CD14-positive monocyte (primary cell): ENCODE measurements at regions not wholly inside any gene's neighbourhood (a gene's known extent, or its start where the extent isn't known, plus 50 kb on each side); places are given as distances from the start of the nearest gene placed in this dataset.

Experiments
- DNase-seq, 3 donors: peaks; one replicate each; pipeline ENCODE4 v3.0.0-alpha.2; 2011 to 2022
- H2AFZ ChIP-seq: 2 replicates; pipeline ENCODE4 v1.6.0; 2012; ENCODE audit warnings: mild to moderate bottlenecking, low read depth, low read length, inconsistent platforms; ENCODE audit not compliant: insufficient read depth, poor library complexity, severe bottlenecking
- H3K27ac ChIP-seq, 2 donors: 1 replicate in 1 of 2; 2 replicates in 1 of 2; pipeline ENCODE4 v1.5.1; 2012 to 2013; ENCODE audit warnings: low read length in 2 of 2, control low read depth in 1 of 2, inconsistent platforms in 1 of 2, low read depth in 1 of 2, mild to moderate bottlenecking in 1 of 2
- H3K27me3 ChIP-seq, 2 donors: one replicate each; pipeline versions ENCODE4 v1.6.0 to v1.6.1; 2011 to 2013; ENCODE audit warnings: low read length in 2 of 2; ENCODE audit not compliant: control insufficient read depth in 2 of 2, insufficient read depth in 2 of 2
- H3K36me3 ChIP-seq, 2 donors: replicated peaks in 1 of 2; 1 replicate in 1 of 2; 2 replicates in 1 of 2; pipeline versions ENCODE4 v1.5.1 to v1.6.1; 2012 to 2013; ENCODE audit warnings: low read length in 2 of 2, control low read depth in 1 of 2, inconsistent platforms in 1 of 2, mild to moderate bottlenecking in 1 of 2; ENCODE audit not compliant: insufficient read depth in 2 of 2, control insufficient read depth in 1 of 2
- H3K4me1 ChIP-seq, 2 donors: 1 replicate in 1 of 2; 2 replicates in 1 of 2; pipeline versions ENCODE4 v1.5.1 to v1.6.1; 2012 to 2013; ENCODE audit warnings: low read length in 2 of 2, control low read depth in 1 of 2, inconsistent platforms in 1 of 2, mild to moderate bottlenecking in 1 of 2, moderate library complexity in 1 of 2; ENCODE audit not compliant: insufficient read depth in 2 of 2, control insufficient read depth in 1 of 2
- H3K4me2 ChIP-seq: replicated peaks from 2 replicates; pipeline ENCODE3; 2012; ENCODE audit warnings: low read length, moderate library complexity, mild to moderate bottlenecking; ENCODE audit not compliant: poor library complexity, severe bottlenecking; ENCODE audit errors: extremely low read depth
- H3K4me3 ChIP-seq, 3 experiments: fragments of 200-600 bp in 1 of 3; sonication (generic) in 1 of 3; replicated peaks in 1 of 3; 1 replicate in 2 of 3; 2 replicates in 1 of 3; pipeline ENCODE4 v1.5.1; 2011 to 2013; ENCODE audit warnings: low read length in 3 of 3, mild to moderate bottlenecking in 3 of 3, control low read depth in 2 of 3, low read depth in 2 of 3, inconsistent platforms in 1 of 3, moderate library complexity in 1 of 3
- H3K79me2 ChIP-seq: 2 replicates; pipeline ENCODE4 v1.6.0; 2012; ENCODE audit warnings: mild to moderate bottlenecking, control low read depth, inconsistent platforms, low read length, moderate library complexity; ENCODE audit not compliant: insufficient read depth
- H3K9ac ChIP-seq: 2 replicates; pipeline ENCODE4 v1.6.0; 2017; ENCODE audit warnings: low read length, mild to moderate bottlenecking; ENCODE audit not compliant: insufficient read depth, poor library complexity, severe bottlenecking
- H3K9me3 ChIP-seq, 2 donors: replicated peaks in 1 of 2; 1 replicate in 1 of 2; 2 replicates in 1 of 2; pipeline versions ENCODE4 v1.5.1 to v1.6.1; 2012 to 2013; ENCODE audit warnings: low read length in 2 of 2, control low read depth in 1 of 2; ENCODE audit not compliant: control insufficient read depth in 1 of 2, insufficient read depth in 1 of 2
- H4K20me1 ChIP-seq: 2 replicates; pipeline ENCODE4 v1.6.0; 2012; ENCODE audit warnings: mild to moderate bottlenecking, low read length, control low read depth, moderate library complexity; ENCODE audit not compliant: insufficient read depth
- H3K27ac Mint-ChIP-seq, 7 donors: one replicate each; pipeline ENCODE4 v1.8.0; 2020; ENCODE audit warnings: mild to moderate bottlenecking in 7 of 7, mixed read lengths in 7 of 7, moderate library complexity in 6 of 7, inconsistent platforms in 2 of 7
- H3K27me3 Mint-ChIP-seq, 3 donors: one replicate each; pipeline ENCODE4 v1.8.0; 2021 to 2022; ENCODE audit warnings: low read depth in 3 of 3, mild to moderate bottlenecking in 3 of 3, mixed read lengths in 3 of 3, moderate library complexity in 3 of 3, inconsistent platforms in 1 of 3
- H3K36me3 Mint-ChIP-seq, 2 donors: one replicate each; pipeline ENCODE4 v1.8.0; 2020; ENCODE audit warnings: mixed read lengths in 2 of 2, inconsistent platforms in 1 of 2, mild to moderate bottlenecking in 1 of 2
- H3K4me1 Mint-ChIP-seq: one replicate; pipeline ENCODE4 v1.8.0; 2020; ENCODE audit warnings: mild to moderate bottlenecking, mixed read lengths
- H3K4me3 Mint-ChIP-seq, 2 donors: one replicate each; pipeline ENCODE4 v1.8.0; 2020; ENCODE audit warnings: mild to moderate bottlenecking in 2 of 2, mixed read lengths in 2 of 2, moderate library complexity in 1 of 2
- H3K9me3 Mint-ChIP-seq, 7 donors: one replicate each; pipeline ENCODE4 v1.8.0; 2020 to 2022; ENCODE audit warnings: mixed read lengths in 7 of 7, mild to moderate bottlenecking in 6 of 7, moderate library complexity in 6 of 7, inconsistent platforms in 2 of 7
- CTCF ChIP-seq: fragments of 200-600 bp; IDR thresholded peaks from one replicate; pipeline ENCODE4 v1.8.0; 2022; ENCODE audit warnings: antibody characterized with exemption, mild to moderate bottlenecking
- WGBS: methylation state at CpG from one replicate; pipeline ENCODE4 v1.1.5; 2013; ENCODE audit warnings: missing lambda C conversion rate; ENCODE audit not compliant: insufficient coverage; 5-methylcytosine and 5-hydroxymethylcytosine counted together
- intact Hi-C, 2 donors: fragments of 100-400 bp; cut with micrococcal nuclease; formaldehyde crosslinking; loops; one replicate each; pipeline versions ENCODE4 v1.15.0 to v1.15.1; 2023

DNA sequence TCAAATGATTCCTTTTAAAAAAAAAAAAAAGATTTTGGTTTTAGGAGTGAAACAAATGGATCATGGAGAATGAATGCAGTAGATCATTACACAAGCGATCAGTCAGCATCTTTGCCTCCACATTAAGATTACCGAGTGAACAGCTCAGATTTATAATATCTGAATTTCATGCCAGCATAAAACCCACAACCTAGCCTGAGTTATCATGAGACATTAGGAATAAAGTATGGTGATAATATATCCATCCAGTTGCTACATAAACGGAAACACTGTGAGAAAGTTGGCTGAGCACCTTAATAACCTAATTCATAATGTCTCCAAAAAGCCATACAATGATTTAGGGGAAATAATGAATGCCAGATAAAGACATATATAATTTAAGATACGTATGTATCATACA lies 553.1 kb upstream of the TUSC1 start:
- WGBS = no CpG with 5 or more reads among the region's 4 CpGs
- Histone ChIP-seq H3K36me3 (no peaks in the 10 kb centered on the region), H2AFZ (no peak overlapping the region), H3K4me3 (no peak overlapping the region), H3K27me3 (no peaks in the 10 kb centered on the region), H3K9me3 (peaks cover 0 to 4% of the 10 kb centered on the region in 2 donors), H3K27ac (no peak overlapping the region), H3K4me2 (no peak overlapping the region), H3K9ac (no peak overlapping the region), H4K20me1 (no peaks in the 10 kb centered on the region), H3K79me2 (no peaks in the 10 kb centered on the region), H3K4me1 (no peaks in the 10 kb centered on the region)
- DNase-seq = no peak
- no peaks in the 10 kb centered on the region for H3K27me3 Mint-ChIP-seq
- H3K4me3 Mint-ChIP-seq = no peak overlapping the region
- H3K4me1 Mint-ChIP-seq = no peaks in the 10 kb centered on the region
- no peak for TF ChIP-seq CTCF
- no peak overlapping the region for H3K27ac Mint-ChIP-seq
- no peaks in the 10 kb centered on the region for H3K36me3 Mint-ChIP-seq
- intact Hi-C loops = no loop called here
- peaks cover 0 to 6% (median 2%) of the 10 kb centered on the region in 7 donors for H3K9me3 Mint-ChIP-seq

GRCh38 chr9:26229324-26230054 lies 551.2 kb upstream of the TUSC1 start:
- 67% methylated on average over 1 of the region's 6 CpGs for WGBS
- Histone ChIP-seq H3K27me3 (no peaks in the 10 kb centered on the region), H4K20me1 (no peaks in the 10 kb centered on the region), H3K4me2 (no peak overlapping the region), H3K9me3 (peaks cover 0 to 4% of the 10 kb centered on the region in 2 donors), H3K79me2 (no peaks in the 10 kb centered on the region), H3K4me1 (no peaks in the 10 kb centered on the region), H3K36me3 (no peaks in the 10 kb centered on the region), H3K4me3 (no peak overlapping the region), H2AFZ (no peak overlapping the region), H3K9ac (no peak overlapping the region), H3K27ac (no peak overlapping the region)
- H3K9me3 Mint-ChIP-seq = peaks cover 0 to 5% (median 0%) of the 10 kb centered on the region in 7 donors
- intact Hi-C loops = no loop called here
- TF ChIP-seq CTCF = no peak
- H3K27me3 Mint-ChIP-seq = no peaks in the 10 kb centered on the region
- no peak overlapping the region for H3K4me3 Mint-ChIP-seq
- no peak for DNase-seq
- no peaks in the 10 kb centered on the region for H3K4me1 Mint-ChIP-seq
- no peak overlapping the region for H3K27ac Mint-ChIP-seq
- no peaks in the 10 kb centered on the region for H3K36me3 Mint-ChIP-seq
